Adrenal gland (tissue), 9 donors: ENCODE measurements at regions not wholly inside any gene's neighbourhood (a gene's known extent, or its start where the extent isn't known, plus 50 kb on each side); places are given as distances from the start of the nearest gene placed in this dataset.

ENCODE experiments used
- DNase-seq, 7 donors: peaks; one replicate each; pipeline ENCODE4 v3.0.0-alpha.2; 2019 to 2020
- H3K27ac ChIP-seq, 5 donors: fragments of 200-600 bp; sonication (generic) in 4 of 5; 1 replicate in 3 of 5; 2 replicates in 2 of 5; pipeline versions ENCODE4 v1.5.1 to v1.8.0; 2016 to 2020; ENCODE audit warnings: mild to moderate bottlenecking in 1 of 5
- H3K27me3 ChIP-seq: fragments of 200-600 bp; 2 replicates; pipeline ENCODE4 v1.8.0; 2021
- H3K36me3 ChIP-seq, 2 donors: fragments of 200-600 bp; replicated peaks in 1 of 2; 1 replicate in 1 of 2; 2 replicates in 1 of 2; pipeline versions ENCODE4 v1.5.1 to v1.8.0; 2018 to 2022
- H3K4me1 ChIP-seq, 2 donors: fragments of 200-600 bp; replicated peaks in 1 of 2; 1 replicate in 1 of 2; 2 replicates in 1 of 2; pipeline versions ENCODE4 v1.5.1 to v1.8.0; 2018 to 2021
- H3K4me3 ChIP-seq, 4 donors: fragments of 200-600 bp; sonication (generic) in 3 of 4; one replicate each; pipeline ENCODE4 v1.5.1; 2016 to 2018
- H3K9me3 ChIP-seq, 3 donors: fragments of 200-600 bp; sonication (generic) in 1 of 3; replicated peaks in 1 of 3; 1 replicate in 2 of 3; 2 replicates in 1 of 3; pipeline versions ENCODE4 v1.5.1 to v1.8.0; 2016 to 2021
- POLR2A ChIP-seq, 2 donors: fragments of 450-650 bp; IDR thresholded peaks; one replicate each; pipeline ENCODE4 v1.6.1; 2017; ENCODE audit warnings: antibody characterized with exemption in 2 of 2, mild to moderate bottlenecking in 2 of 2, moderate library complexity in 1 of 2
- WGBS, 4 donors: extraction: QIAGEN DNeasy Blood & Tissue Kit in 2 of 4; methylation state at CpG; one replicate each; pipeline versions ENCODE4 v1.1.5 to v1.1.7; 2013 to 2017; 5-methylcytosine and 5-hydroxymethylcytosine counted together
- intact Hi-C, 2 donors: fragments of 100-400 bp; cut with DNase I; formaldehyde crosslinking; loops; one replicate each; pipeline versions ENCODE4 v1.14.1 to v1.15.0; 2022 to 2023
- TF ChIP-seq, protein P1 (sequence below), 6 experiments: fragments of 450-650 bp in 4 of 6; fragments of 200-600 bp in 2 of 6; sonication (generic) in 1 of 6; IDR thresholded peaks; 1 replicate in 5 of 6; 2 replicates in 1 of 6; pipeline versions ENCODE4 v1.5.1 to v1.8.0; 2016 to 2021; ENCODE audit warnings: antibody characterized with exemption in 6 of 6, mild to moderate bottlenecking in 2 of 6, moderate library complexity in 1 of 6
- donor health status: healthy with polysubstance abuse.
- donor health status: Bipolar disorder and iron deficiency.
- donor health status: DM: yes; HTN: yes; CAD: no.
- donor health status: DM: no; HTN: no; CAD: no.
- donor health status: DM: no; HTN: no; CAD: no.

- Histone ChIP-seq H3K27ac (no peak overlapping the region), H3K4me3 (no peak overlapping the region), H3K4me1 (no peaks in the 10 kb centered on the region), H3K9me3 (no peaks in the 10 kb centered on the region), H3K27me3 (peaks cover 4% of the 10 kb centered on the region), H3K36me3 (no peaks in the 10 kb centered on the region)
- intact Hi-C loops, result no loop called here
- WGBS, 4 donors, result 88 to 91% (median 91%) methylated on average over 7 to 8 of the region's 8 CpGs
- no peak for TF ChIP-seq POLR2A (IDR thresholded peaks at IDR 0.05)
- TF ChIP-seq, protein P1, sequence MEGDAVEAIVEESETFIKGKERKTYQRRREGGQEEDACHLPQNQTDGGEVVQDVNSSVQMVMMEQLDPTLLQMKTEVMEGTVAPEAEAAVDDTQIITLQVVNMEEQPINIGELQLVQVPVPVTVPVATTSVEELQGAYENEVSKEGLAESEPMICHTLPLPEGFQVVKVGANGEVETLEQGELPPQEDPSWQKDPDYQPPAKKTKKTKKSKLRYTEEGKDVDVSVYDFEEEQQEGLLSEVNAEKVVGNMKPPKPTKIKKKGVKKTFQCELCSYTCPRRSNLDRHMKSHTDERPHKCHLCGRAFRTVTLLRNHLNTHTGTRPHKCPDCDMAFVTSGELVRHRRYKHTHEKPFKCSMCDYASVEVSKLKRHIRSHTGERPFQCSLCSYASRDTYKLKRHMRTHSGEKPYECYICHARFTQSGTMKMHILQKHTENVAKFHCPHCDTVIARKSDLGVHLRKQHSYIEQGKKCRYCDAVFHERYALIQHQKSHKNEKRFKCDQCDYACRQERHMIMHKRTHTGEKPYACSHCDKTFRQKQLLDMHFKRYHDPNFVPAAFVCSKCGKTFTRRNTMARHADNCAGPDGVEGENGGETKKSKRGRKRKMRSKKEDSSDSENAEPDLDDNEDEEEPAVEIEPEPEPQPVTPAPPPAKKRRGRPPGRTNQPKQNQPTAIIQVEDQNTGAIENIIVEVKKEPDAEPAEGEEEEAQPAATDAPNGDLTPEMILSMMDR (IDR thresholded peaks at IDR 0.05), result no peak
- no peak for DNase-seq
These were observed 163.9 kb upstream of the PRNP start for GRCh38 chr20:4522310-4522709.

- 69 to 85% (median 82%) methylated on average over 7 to 16 of the region's 16 CpGs for WGBS, 4 donors
- Histone ChIP-seq H3K27me3 (peaks cover 4% of the 10 kb centered on the region), H3K9me3 (no peaks in the 10 kb centered on the region), H3K27ac (no peak overlapping the region), H3K4me1 (no peaks in the 10 kb centered on the region), H3K4me3 (no peak overlapping the region), H3K36me3 (no peaks in the 10 kb centered on the region)
- no peak for TF ChIP-seq POLR2A (IDR thresholded peaks at IDR 0.05)
- TF ChIP-seq, protein P1 (IDR thresholded peaks at IDR 0.05), result no peak
- DNase-seq, result no peak
- intact Hi-C loops, result no loop called here
These were observed 164.9 kb upstream of the PRNP start for GRCh38 chr20:4521170-4521968.

- Histone ChIP-seq H3K4me3 (no peak overlapping the region), H3K27ac (no peak overlapping the region), H3K4me1 (no peaks in the 10 kb centered on the region), H3K27me3 (peaks cover 4% of the 10 kb centered on the region), H3K36me3 (no peaks in the 10 kb centered on the region), H3K9me3 (no peaks in the 10 kb centered on the region)
- 22 to 39% (median 26%) methylated on average over 2 of the region's 2 CpGs for WGBS, 4 donors
- TF ChIP-seq, protein P1 (IDR thresholded peaks at IDR 0.05), result peak in 5 of 6 experiments; percentile 11 to 38 (median 32)
- no peak for TF ChIP-seq POLR2A (IDR thresholded peaks at IDR 0.05)
- peak in 3 of 7 donors; percentile 9 to 48 (median 16) for DNase-seq
- intact Hi-C loops, result no loop called here
These were observed 166.7 kb upstream of the PRNP start for GRCh38 chr20:4519534-4519933.

DNA sequence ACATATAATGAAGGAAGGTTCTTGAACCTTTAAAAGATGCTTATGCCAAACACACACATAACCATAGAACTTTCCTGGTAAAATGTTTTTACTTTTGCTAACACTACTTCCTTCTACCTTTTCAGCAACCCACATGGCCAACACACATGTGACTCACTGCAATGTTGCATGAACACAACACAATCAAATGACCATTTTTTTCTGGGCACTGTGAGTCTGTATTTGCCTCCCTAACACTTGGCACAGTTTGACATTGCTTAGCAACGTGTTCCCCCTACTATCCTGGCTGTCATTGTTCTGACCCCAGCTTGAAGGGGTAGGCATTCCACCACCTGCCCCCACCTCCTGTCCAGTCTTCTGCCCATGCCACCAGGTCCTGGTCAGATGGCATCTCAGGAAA lies 169.4 kb upstream of the PRNP start:
- TF ChIP-seq POLR2A (IDR thresholded peaks at IDR 0.05), result no peak
- TF ChIP-seq, protein P1 (IDR thresholded peaks at IDR 0.05), result no peak
- WGBS, 4 donors, result 59 to 75% (median 64%) methylated on average over 1 of the region's 1 CpG
- DNase-seq, result no peak
- intact Hi-C loops, result no loop called here
- H3K9me3 ChIP-seq, result no peaks in the 10 kb centered on the region
- no peaks in the 10 kb centered on the region for H3K36me3 ChIP-seq
- no peak overlapping the region for H3K27ac ChIP-seq
- peaks cover 0 to 11% of the 10 kb centered on the region in 2 donors for H3K4me1 ChIP-seq
- no peak overlapping the region for H3K4me3 ChIP-seq
- peaks cover 4% of the 10 kb centered on the region for H3K27me3 ChIP-seq
